Adrenal gland (tissue), 5 donors: ENCODE measurements at regions not wholly inside any gene's neighbourhood (a gene's known extent, or its start where the extent isn't known, plus 50 kb on each side); places are given as distances from the start of the nearest gene placed in this dataset.

Experiments used
- CTCF ChIP-seq, 6 experiments: fragments of 450-650 bp in 4 of 6; fragments of 200-600 bp in 2 of 6; sonication (generic) in 1 of 6; IDR thresholded peaks; 1 replicate in 5 of 6; 2 replicates in 1 of 6; pipeline versions ENCODE4 v1.5.1 to v1.8.0; 2016 to 2021; ENCODE audit warnings: antibody characterized with exemption in 6 of 6, mild to moderate bottlenecking in 2 of 6, moderate library complexity in 1 of 6
- POLR2A ChIP-seq, 2 donors: fragments of 450-650 bp; IDR thresholded peaks; one replicate each; pipeline ENCODE4 v1.6.1; 2017; ENCODE audit warnings: antibody characterized with exemption in 2 of 2, mild to moderate bottlenecking in 2 of 2, moderate library complexity in 1 of 2
- donor health status: DM: no; HTN: no; CAD: no.

GRCh38 chr3:20573175-20573574, 387.2 kb upstream of the SGO1 start:
- TF ChIP-seq CTCF (IDR thresholded peaks at IDR 0.05) (no peak), POLR2A (IDR thresholded peaks at IDR 0.05) (no peak)
